ENCODE measurements at regions not wholly inside any gene's neighbourhood (a gene's known extent, or its start where the extent isn't known, plus 50 kb on each side); places are given as distances from the start of the nearest gene placed in this dataset.

DNA sequence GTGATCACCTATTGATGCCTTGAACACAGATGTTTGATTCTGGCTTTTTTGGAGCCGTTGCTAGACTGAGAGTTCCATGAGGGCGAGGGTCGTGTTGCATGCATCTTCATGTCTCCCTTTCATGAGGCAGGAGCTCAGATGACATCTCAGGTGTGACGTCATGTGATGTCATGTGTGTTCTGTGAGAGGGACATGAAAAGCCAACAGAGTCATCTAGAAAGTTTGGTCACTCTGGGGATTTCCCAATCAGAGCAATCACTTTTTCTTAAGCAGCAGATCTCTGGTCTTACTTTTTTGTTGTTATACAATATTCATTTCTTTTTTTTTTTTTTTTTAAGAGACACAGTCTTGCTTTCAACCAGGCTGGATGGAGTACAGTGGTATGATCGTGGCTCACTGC is 411.8 kb downstream of the PREX1 start (continued):
- TF ChIP-seq SP1 (IDR thresholded peaks at IDR 0.05; ENCODE audit: low read depth, low read length): no peak
- peak; percentile 98 for TF ChIP-seq CREM (IDR thresholded peaks at IDR 0.05; ENCODE audit: low read depth)
- no peak for TF ChIP-seq KLF5 (IDR thresholded peaks at IDR 0.05; ENCODE audit: partially characterized antibody)
- no peak for TF ChIP-seq ZNF217 (IDR thresholded peaks at IDR 0.05)
- no peak for TF ChIP-seq EED (IDR thresholded peaks at IDR 0.05; ENCODE audit: low read depth)
- TF ChIP-seq GATAD2B (conservative IDR thresholded peaks at IDR 0.05; ENCODE audit: low read depth): no peak
- TF ChIP-seq BACH1 (IDR thresholded peaks at IDR 0.05; ENCODE audit: borderline replicate concordance): no peak
- TF ChIP-seq TBL1XR1 (IDR thresholded peaks at IDR 0.05; ENCODE audit: low read depth, low read length): no peak
- no peak for TF ChIP-seq BRCA1 (IDR thresholded peaks at IDR 0.05; ENCODE audit: low read depth, low read length)
- peak; percentile 79; the same call in 1 of the 2 replicates for TF ChIP-seq IRF4 (IDR thresholded peaks at IDR 0.05; ENCODE audit: low read depth, low read length)
- TF ChIP-seq FOXM1 (IDR thresholded peaks at IDR 0.05; ENCODE audit: low read depth, low read length): peak; percentile 58; the same call in 1 of the 2 replicates
- TF ChIP-seq SIX5 (IDR thresholded peaks at IDR 0.05; ENCODE audit: low read depth, low read length, severe bottlenecking): no peak
- no peak for TF ChIP-seq NRF1 (conservative IDR thresholded peaks at IDR 0.05; ENCODE audit: low read depth, low read length)
- TF ChIP-seq KDM1A (IDR thresholded peaks at IDR 0.05; ENCODE audit: borderline replicate concordance): no peak
- TF ChIP-seq TCF12 (IDR thresholded peaks at IDR 0.05; ENCODE audit: low read depth, low read length): no peak
- no peak for TF ChIP-seq SUPT20H (IDR thresholded peaks at IDR 0.05; ENCODE audit: borderline replicate concordance, control insufficient read depth, low read depth, low read length)
- TF ChIP-seq ZNF24 (IDR thresholded peaks at IDR 0.05): no peak
- TF ChIP-seq MEF2B (IDR thresholded peaks at IDR 0.05; ENCODE audit: partially characterized antibody, poor library complexity, severe bottlenecking): no peak
- TF ChIP-seq MEF2A (IDR thresholded peaks at IDR 0.05; ENCODE audit: insufficient read depth, low read depth, low read length): no peak
- TF ChIP-seq, protein P1, sequence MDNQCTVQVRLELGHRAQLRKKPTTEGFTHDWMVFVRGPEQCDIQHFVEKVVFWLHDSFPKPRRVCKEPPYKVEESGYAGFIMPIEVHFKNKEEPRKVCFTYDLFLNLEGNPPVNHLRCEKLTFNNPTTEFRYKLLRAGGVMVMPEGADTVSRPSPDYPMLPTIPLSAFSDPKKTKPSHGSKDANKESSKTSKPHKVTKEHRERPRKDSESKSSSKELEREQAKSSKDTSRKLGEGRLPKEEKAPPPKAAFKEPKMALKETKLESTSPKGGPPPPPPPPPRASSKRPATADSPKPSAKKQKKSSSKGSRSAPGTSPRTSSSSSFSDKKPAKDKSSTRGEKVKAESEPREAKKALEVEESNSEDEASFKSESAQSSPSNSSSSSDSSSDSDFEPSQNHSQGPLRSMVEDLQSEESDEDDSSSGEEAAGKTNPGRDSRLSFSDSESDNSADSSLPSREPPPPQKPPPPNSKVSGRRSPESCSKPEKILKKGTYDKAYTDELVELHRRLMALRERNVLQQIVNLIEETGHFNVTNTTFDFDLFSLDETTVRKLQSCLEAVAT (IDR thresholded peaks at IDR 0.05): peak; percentile 88
- TF ChIP-seq ZNF622 (IDR thresholded peaks at IDR 0.05): no peak
- TF ChIP-seq SREBF2 (IDR thresholded peaks at IDR 0.05; ENCODE audit: low read length): no peak
- no peak for TF ChIP-seq SIN3A (IDR thresholded peaks at IDR 0.05; ENCODE audit: low read depth, low read length)
- TF ChIP-seq NFYB (IDR thresholded peaks at IDR 0.05; ENCODE audit: insufficient read depth, low read depth, low read length): no peak
- TF ChIP-seq, protein P2, sequence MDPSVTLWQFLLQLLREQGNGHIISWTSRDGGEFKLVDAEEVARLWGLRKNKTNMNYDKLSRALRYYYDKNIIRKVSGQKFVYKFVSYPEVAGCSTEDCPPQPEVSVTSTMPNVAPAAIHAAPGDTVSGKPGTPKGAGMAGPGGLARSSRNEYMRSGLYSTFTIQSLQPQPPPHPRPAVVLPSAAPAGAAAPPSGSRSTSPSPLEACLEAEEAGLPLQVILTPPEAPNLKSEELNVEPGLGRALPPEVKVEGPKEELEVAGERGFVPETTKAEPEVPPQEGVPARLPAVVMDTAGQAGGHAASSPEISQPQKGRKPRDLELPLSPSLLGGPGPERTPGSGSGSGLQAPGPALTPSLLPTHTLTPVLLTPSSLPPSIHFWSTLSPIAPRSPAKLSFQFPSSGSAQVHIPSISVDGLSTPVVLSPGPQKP (IDR thresholded peaks at IDR 0.05; ENCODE audit: low read depth, low read length): no peak
- no peak for TF ChIP-seq YY1 (IDR thresholded peaks at IDR 0.05; ENCODE audit: low read depth, low read length)
- TF ChIP-seq, protein P3, sequence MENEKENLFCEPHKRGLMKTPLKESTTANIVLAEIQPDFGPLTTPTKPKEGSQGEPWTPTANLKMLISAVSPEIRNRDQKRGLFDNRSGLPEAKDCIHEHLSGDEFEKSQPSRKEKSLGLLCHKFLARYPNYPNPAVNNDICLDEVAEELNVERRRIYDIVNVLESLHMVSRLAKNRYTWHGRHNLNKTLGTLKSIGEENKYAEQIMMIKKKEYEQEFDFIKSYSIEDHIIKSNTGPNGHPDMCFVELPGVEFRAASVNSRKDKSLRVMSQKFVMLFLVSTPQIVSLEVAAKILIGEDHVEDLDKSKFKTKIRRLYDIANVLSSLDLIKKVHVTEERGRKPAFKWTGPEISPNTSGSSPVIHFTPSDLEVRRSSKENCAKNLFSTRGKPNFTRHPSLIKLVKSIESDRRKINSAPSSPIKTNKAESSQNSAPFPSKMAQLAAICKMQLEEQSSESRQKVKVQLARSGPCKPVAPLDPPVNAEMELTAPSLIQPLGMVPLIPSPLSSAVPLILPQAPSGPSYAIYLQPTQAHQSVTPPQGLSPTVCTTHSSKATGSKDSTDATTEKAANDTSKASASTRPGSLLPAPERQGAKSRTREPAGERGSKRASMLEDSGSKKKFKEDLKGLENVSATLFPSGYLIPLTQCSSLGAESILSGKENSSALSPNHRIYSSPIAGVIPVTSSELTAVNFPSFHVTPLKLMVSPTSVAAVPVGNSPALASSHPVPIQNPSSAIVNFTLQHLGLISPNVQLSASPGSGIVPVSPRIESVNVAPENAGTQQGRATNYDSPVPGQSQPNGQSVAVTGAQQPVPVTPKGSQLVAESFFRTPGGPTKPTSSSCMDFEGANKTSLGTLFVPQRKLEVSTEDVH (IDR thresholded peaks at IDR 0.05; ENCODE audit: low read depth, partially characterized antibody): no peak
- TF ChIP-seq CBFB (IDR thresholded peaks at IDR 0.05; ENCODE audit: low read depth): no peak
